Endothelial cell of umbilical vein (primary cell): ENCODE measurements at regions not wholly inside any gene's neighbourhood (a gene's known extent, or its start where the extent isn't known, plus 50 kb on each side); places are given as distances from the start of the nearest gene placed in this dataset.

ENCODE experiments used
- CTCF ChIP-seq, 2 donors: IDR thresholded peaks; 1 replicate in 1 of 2; 2 replicates in 1 of 2; pipeline ENCODE4 v1.5.1; 2011; ENCODE audit warnings: low read length in 2 of 2, mild to moderate bottlenecking in 2 of 2, moderate library complexity in 2 of 2, control low read depth in 1 of 2, inconsistent platforms in 1 of 2, low read depth in 1 of 2; ENCODE audit not compliant: insufficient read depth in 1 of 2; ENCODE audit errors: extremely low read depth in 1 of 2
- EZH2 ChIP-seq: IDR thresholded peaks from 2 replicates; pipeline ENCODE4 v1.6.1; 2012; ENCODE audit warnings: borderline replicate concordance, low read depth, mild to moderate bottlenecking, moderate library complexity, low read length, inconsistent platforms; ENCODE audit not compliant: severe bottlenecking
- FOS ChIP-seq: IDR thresholded peaks from 2 replicates; pipeline ENCODE4 v1.6.1; 2011; ENCODE audit warnings: mild to moderate bottlenecking, low read length, moderate library complexity, borderline replicate concordance; ENCODE audit not compliant: insufficient read depth
- MYC ChIP-seq: IDR thresholded peaks from one replicate; pipeline ENCODE4 v1.6.1; 2011; ENCODE audit warnings: mild to moderate bottlenecking, low read depth, low read length
- POLR2A ChIP-seq: IDR thresholded peaks from 2 replicates; pipeline ENCODE4 v1.6.1; 2012; ENCODE audit warnings: low read depth, mild to moderate bottlenecking, control low read depth, low read length
- POLR2AphosphoS5 ChIP-seq: IDR thresholded peaks from 2 replicates; pipeline ENCODE4 v1.6.1; 2012; ENCODE audit warnings: low read depth, mild to moderate bottlenecking, control low read depth, low read length, moderate library complexity; ENCODE audit not compliant: insufficient read depth

GRCh38 chr2:17427401-17427800, 90.8 kb downstream of the RAD51AP2 start:
- TF ChIP-seq MYC (no peak), EZH2 (no peak), CTCF (IDR thresholded peaks at IDR 0.05; ENCODE audit: extremely low read depth in 1 of 2, insufficient read depth in 1 of 2, low read depth in 1 of 2, low read length in 2 of 2) (no peak), POLR2A (no peak), POLR2AphosphoS5 (no peak), FOS (no peak)
